ENCODE measurements at regions not wholly inside any gene's neighbourhood (a gene's known extent, or its start where the extent isn't known, plus 50 kb on each side); places are given as distances from the start of the nearest gene placed in this dataset.

DNA sequence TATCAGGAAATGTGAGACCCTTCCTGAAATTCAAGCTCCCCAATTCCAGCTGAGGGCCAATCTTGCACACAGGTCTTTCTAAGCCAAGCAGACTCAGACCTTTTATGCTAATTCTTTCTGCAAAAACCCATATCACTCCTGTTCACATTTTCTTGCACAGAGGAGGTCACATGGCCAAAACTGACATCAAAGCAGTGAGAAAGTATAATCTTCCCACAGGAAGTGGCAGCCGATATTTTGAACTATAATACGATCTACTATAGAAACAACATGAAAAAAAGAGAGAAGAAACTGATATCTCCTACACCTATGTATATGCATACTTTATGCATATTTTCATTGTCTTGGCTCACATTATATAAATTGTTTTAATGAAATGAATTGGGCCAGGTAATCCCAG lies 132.9 kb upstream of the SSTR1 start (continued):
- TF ChIP-seq, protein P1, sequence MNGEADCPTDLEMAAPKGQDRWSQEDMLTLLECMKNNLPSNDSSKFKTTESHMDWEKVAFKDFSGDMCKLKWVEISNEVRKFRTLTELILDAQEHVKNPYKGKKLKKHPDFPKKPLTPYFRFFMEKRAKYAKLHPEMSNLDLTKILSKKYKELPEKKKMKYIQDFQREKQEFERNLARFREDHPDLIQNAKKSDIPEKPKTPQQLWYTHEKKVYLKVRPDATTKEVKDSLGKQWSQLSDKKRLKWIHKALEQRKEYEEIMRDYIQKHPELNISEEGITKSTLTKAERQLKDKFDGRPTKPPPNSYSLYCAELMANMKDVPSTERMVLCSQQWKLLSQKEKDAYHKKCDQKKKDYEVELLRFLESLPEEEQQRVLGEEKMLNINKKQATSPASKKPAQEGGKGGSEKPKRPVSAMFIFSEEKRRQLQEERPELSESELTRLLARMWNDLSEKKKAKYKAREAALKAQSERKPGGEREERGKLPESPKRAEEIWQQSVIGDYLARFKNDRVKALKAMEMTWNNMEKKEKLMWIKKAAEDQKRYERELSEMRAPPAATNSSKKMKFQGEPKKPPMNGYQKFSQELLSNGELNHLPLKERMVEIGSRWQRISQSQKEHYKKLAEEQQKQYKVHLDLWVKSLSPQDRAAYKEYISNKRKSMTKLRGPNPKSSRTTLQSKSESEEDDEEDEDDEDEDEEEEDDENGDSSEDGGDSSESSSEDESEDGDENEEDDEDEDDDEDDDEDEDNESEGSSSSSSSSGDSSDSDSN (CRISPR knock-in tag; IDR thresholded peaks at IDR 0.05), result no peak
- no peak for TF ChIP-seq KDM1A (CRISPR knock-in tag; IDR thresholded peaks at IDR 0.05)

DNA sequence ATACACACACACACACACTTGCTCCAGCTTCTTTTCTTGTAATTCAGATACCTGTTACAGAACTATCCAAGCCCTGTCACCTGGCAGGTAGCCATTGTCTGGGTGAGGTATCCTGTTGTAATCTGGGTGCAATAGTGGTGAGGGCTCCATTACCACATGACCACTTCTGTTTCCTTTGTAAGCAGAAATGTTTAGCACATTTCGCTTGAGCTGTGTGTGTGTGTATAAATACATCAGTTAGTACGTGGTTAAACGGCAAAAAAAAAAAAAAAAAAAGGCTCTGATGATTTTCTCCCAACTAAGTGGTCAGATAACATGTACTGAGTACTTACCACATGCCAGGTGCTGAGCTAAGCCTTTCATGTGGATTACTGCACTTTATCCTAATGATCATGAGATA lies 129.3 kb upstream of the SSTR1 start:
- ATAC-seq, result peak; percentile 33; the same call in 2 of the 3 replicates
- no peak overlapping the region for H3K4me2 ChIP-seq (ENCODE audit: low read depth, low read length)
- H3K27ac ChIP-seq (ENCODE audit: extremely low read length, insufficient read depth, low read length), result no peak overlapping the region
- no peaks in the 10 kb centered on the region for H3K27me3 ChIP-seq (ENCODE audit: control insufficient read depth in 1 of 2, insufficient read depth in 2 of 2, low read length in 2 of 2)
- no TSS peak for BruUV-seq (replicated peaks)
- no peak overlapping the region for H2AFZ ChIP-seq (ENCODE audit: low read length)
- in situ Hi-C loops (cut with HindIII; ENCODE audit: extremely low pct_ligation_motif_present, low pct_unique_long_range_greater_than_20kb) (no loop called here), intact Hi-C loops (cut with micrococcal nuclease; ENCODE audit: unreplicated experiment) (no loop called here)
- POLR2A ChIA-PET, result no interaction called here
- no peak for FAIRE-seq
- no peak overlapping the region for H3K4me3 ChIP-seq (replicated peaks in 1 of 3; ENCODE audit: insufficient read depth in 1 of 3, low read depth in 2 of 3, low read length in 3 of 3)
- H3K9ac ChIP-seq (ENCODE audit: insufficient read depth, low read depth, low read length), result no peak overlapping the region
- no peaks in the 10 kb centered on the region for H4K20me1 ChIP-seq (ENCODE audit: insufficient read depth, low read length)
- H3K79me2 ChIP-seq (ENCODE audit: insufficient read depth, low read length), result no peaks in the 10 kb centered on the region
- no peaks in the 10 kb centered on the region for H3K36me3 ChIP-seq (replicated peaks in 1 of 2; ENCODE audit: control insufficient read depth in 1 of 2, insufficient read depth in 2 of 2, low read length in 2 of 2)
- TF ChIP-seq, protein P2, sequence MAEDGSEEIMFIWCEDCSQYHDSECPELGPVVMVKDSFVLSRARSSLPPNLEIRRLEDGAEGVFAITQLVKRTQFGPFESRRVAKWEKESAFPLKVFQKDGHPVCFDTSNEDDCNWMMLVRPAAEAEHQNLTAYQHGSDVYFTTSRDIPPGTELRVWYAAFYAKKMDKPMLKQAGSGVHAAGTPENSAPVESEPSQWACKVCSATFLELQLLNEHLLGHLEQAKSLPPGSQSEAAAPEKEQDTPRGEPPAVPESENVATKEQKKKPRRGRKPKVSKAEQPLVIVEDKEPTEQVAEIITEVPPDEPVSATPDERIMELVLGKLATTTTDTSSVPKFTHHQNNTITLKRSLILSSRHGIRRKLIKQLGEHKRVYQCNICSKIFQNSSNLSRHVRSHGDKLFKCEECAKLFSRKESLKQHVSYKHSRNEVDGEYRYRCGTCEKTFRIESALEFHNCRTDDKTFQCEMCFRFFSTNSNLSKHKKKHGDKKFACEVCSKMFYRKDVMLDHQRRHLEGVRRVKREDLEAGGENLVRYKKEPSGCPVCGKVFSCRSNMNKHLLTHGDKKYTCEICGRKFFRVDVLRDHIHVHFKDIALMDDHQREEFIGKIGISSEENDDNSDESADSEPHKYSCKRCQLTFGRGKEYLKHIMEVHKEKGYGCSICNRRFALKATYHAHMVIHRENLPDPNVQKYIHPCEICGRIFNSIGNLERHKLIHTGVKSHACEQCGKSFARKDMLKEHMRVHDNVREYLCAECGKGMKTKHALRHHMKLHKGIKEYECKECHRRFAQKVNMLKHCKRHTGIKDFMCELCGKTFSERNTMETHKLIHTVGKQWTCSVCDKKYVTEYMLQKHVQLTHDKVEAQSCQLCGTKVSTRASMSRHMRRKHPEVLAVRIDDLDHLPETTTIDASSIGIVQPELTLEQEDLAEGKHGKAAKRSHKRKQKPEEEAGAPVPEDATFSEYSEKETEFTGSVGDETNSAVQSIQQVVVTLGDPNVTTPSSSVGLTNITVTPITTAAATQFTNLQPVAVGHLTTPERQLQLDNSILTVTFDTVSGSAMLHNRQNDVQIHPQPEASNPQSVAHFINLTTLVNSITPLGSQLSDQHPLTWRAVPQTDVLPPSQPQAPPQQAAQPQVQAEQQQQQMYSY (CRISPR knock-in tag; IDR thresholded peaks at IDR 0.05), result no peak
- TF ChIP-seq HDAC2 (CRISPR knock-in tag; IDR thresholded peaks at IDR 0.05), result no peak
- H3K4me1 ChIP-seq (ENCODE audit: insufficient read depth, low read length), result no peaks in the 10 kb centered on the region
- CTCF ChIA-PET (ENCODE audit: low intra/inter-chr PET ratio, low total read pairs), result no interaction called here
- no peaks in the 10 kb centered on the region for H3K9me3 ChIP-seq (ENCODE audit: low read length)
- WGBS (ENCODE audit: low lambda C conversion rate), result 3% methylated on average over 3 of the region's 3 CpGs
- no peak for DNase-seq (ENCODE audit: low spot score)
